ENCODE measurements at regions not wholly inside any gene's neighbourhood (a gene's known extent, or its start where the extent isn't known, plus 50 kb on each side); places are given as distances from the start of the nearest gene placed in this dataset.

GRCh38 chr17:77353684-77354419 is 213.1 kb downstream of the SEC14L1 start:
- Mint-ChIP-seq H3K27ac (no peak overlapping the region), H3K9me3 (peaks cover 4% of the 10 kb centered on the region), H3K4me1 (peaks cover 70% of the 10 kb centered on the region), H3K4me3 (no peak overlapping the region), H3K36me3 (ENCODE audit: low read depth) (no peaks in the 10 kb centered on the region), H3K27me3 (ENCODE audit: low read depth, poor library complexity) (peaks cover 12% of the 10 kb centered on the region)
- no peak for DNase-seq
- TF ChIP-seq CTCF (IDR thresholded peaks at IDR 0.05) = no peak

GRCh38 chr17:77354420-77354669 is 213.6 kb downstream of the SEC14L1 start:
- Mint-ChIP-seq H3K27me3 (ENCODE audit: low read depth, poor library complexity) (peaks cover 12% of the 10 kb centered on the region), H3K27ac (no peak overlapping the region), H3K36me3 (ENCODE audit: low read depth) (no peaks in the 10 kb centered on the region), H3K4me3 (no peak overlapping the region), H3K4me1 (peaks cover 74% of the 10 kb centered on the region), H3K9me3 (peaks cover 4% of the 10 kb centered on the region)
- no peak for TF ChIP-seq CTCF (IDR thresholded peaks at IDR 0.05)
- DNase-seq = no peak

GRCh38 chr17:77354670-77355455 is 214.1 kb downstream of the SEC14L1 start:
- DNase-seq = no peak
- no peak for TF ChIP-seq CTCF (IDR thresholded peaks at IDR 0.05)
- H3K9me3 Mint-ChIP-seq = peaks cover under 1% of the 10 kb centered on the region
- peaks cover 77% of the 10 kb centered on the region for H3K4me1 Mint-ChIP-seq
- no peak overlapping the region for H3K4me3 Mint-ChIP-seq
- no peak overlapping the region for H3K27ac Mint-ChIP-seq
- peaks cover 6% of the 10 kb centered on the region for H3K27me3 Mint-ChIP-seq (ENCODE audit: low read depth, poor library complexity)
- H3K36me3 Mint-ChIP-seq (ENCODE audit: low read depth) = no peaks in the 10 kb centered on the region

- Mint-ChIP-seq H3K27me3 (ENCODE audit: low read depth, poor library complexity) (peaks cover 6% of the 10 kb centered on the region), H3K27ac (no peak overlapping the region), H3K4me3 (no peak overlapping the region), H3K36me3 (ENCODE audit: low read depth) (no peaks in the 10 kb centered on the region), H3K9me3 (no peaks in the 10 kb centered on the region), H3K4me1 (peaks cover 66% of the 10 kb centered on the region)
- TF ChIP-seq CTCF (IDR thresholded peaks at IDR 0.05) = no peak
- no peak for DNase-seq
Measured at GRCh38 chr17:77356109-77356689, 215.4 kb downstream of the SEC14L1 start.

GRCh38 chr17:77356690-77357201 is 216.0 kb downstream of the SEC14L1 start:
- no peak for DNase-seq
- Mint-ChIP-seq H3K9me3 (no peaks in the 10 kb centered on the region), H3K27me3 (ENCODE audit: low read depth, poor library complexity) (peaks cover 6% of the 10 kb centered on the region), H3K27ac (no peak overlapping the region), H3K36me3 (ENCODE audit: low read depth) (no peaks in the 10 kb centered on the region), H3K4me3 (no peak overlapping the region), H3K4me1 (peaks cover 63% of the 10 kb centered on the region)
- TF ChIP-seq CTCF (IDR thresholded peaks at IDR 0.05) = no peak
